ENCODE measurements at regions not wholly inside any gene's neighbourhood (a gene's known extent, or its start where the extent isn't known, plus 50 kb on each side); places are given as distances from the start of the nearest gene placed in this dataset.

GRCh38 chr9:108483676-108484075, 372.1 kb downstream of the ACTL7B start:
- DNase-seq = no peak

DNA sequence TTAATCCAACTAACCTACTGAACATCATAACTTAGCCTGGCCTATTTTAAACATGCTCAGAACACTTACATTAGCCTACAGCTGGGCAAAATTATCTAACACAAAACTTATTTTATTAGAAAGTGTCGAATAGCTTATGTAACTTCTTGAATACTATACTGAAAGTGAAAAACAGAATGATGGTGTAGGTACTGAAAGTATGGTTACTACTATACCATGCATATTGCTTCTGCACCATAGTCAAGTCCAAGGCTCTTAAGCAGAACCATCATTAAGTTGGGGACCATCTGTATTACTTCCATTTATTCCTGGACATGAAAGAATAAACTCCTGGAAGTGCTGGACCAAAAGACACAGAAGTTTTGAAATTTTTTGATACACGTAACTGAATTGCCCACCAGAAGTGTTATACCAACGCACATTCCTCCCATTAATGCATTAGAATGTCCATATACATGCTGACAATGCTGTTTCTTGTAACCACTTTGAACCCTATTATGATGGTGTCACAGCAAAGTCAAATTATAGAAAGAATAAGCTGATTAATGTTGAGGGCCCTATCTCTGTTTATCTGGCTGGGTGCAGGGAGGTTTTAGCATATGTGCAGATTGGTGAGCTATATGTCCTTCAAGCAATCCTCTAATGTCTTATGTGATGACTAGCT, 375.7 kb downstream of the ACTL7B start:
- DNase-seq = no peak

DNA sequence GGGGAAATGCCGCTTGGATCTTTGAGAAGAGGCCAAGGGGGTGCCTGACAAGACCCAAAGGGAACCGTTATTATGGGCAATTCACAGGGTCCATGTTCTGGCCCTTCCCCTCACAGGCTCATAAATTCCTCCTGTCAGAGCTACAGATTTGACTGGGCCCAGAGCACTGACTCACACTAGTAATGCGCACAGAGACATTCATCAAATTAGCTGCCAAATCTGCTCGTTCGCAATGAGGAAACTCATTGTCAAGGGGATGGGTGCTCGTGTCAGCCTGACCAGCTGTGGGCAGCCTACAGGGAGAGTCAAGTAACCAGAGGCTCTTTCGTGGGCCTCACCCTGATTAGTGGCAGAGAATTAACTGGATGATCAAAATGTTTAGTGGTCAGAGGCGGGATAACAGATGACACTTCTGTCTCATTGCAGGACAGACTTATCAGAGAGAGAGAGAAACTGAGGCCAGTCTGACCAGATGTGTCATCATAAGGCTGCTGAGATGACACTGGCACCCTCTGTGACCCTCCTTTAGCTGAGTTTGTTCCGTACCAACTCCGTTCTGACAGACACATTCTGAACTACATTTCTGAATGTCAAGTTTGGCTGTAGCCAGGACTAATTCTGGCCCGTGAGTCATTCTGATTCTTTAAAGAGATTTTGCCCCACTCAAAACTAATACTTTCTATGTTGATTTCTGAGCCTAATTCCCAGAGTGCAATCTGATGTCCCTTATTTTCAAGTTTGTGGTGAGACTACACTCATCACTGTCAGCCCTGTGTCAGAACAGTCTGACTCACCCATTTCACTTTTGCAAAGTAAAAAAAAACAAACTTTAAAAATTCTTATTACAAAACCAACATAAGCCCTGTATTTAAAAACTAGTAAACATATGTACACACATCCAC, 377.1 kb downstream of the ACTL7B start:
- no peak for DNase-seq

- no peak for DNase-seq
Measured at GRCh38 chr9:108477529-108478006, 378.2 kb downstream of the ACTL7B start.

DNA sequence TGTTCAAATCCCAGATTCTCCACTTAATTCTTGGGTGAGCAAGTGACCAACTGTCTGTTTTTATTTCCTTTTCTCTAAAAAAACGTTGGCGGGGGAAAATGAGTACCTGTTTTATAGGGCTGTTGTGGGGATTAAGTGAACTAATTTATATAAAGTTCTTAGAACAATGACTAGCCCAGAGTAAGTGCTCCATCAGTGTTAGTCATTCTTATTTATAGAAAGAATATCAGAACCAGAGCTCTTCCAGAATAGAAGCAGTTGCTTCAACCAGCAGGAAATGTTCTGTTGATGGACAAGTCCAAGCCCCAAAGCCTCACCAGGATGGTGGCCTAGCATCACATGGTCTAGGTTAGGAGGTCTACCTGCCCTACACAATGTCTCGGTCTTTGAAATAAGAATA, 379.2 kb downstream of the ACTL7B start:
- no peak for DNase-seq

GRCh38 chr9:108475813-108476212, 380.0 kb downstream of the ACTL7B start:
- no peak for DNase-seq

GRCh38 chr9:108474356-108474755, 381.4 kb downstream of the ACTL7B start:
- no peak for DNase-seq

- no peak for DNase-seq
Measured at GRCh38 chr9:108473209-108474112, 382.3 kb downstream of the ACTL7B start.

- no peak for DNase-seq
Measured at GRCh38 chr9:108469654-108470053, 386.1 kb downstream of the ACTL7B start.

DNA sequence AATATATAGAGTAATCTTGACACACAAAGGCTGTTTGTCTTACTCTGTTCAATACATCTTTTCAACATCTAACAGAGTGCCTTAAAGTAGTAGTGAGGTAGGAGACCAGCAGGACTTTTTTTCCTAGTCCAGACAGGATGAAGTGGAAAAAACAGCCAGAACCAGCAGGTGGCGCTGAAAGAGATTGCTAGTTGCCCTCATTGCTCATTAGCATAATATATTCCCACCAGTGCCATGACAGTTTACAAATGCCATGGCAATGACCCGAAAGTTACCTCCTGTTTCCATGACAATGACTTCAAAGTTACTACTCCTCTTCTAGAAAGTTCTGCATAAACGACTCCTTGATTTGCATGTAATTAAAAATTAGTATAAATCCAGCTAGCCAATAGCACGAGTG, 387.4 kb downstream of the ACTL7B start:
- DNase-seq = no peak

DNA sequence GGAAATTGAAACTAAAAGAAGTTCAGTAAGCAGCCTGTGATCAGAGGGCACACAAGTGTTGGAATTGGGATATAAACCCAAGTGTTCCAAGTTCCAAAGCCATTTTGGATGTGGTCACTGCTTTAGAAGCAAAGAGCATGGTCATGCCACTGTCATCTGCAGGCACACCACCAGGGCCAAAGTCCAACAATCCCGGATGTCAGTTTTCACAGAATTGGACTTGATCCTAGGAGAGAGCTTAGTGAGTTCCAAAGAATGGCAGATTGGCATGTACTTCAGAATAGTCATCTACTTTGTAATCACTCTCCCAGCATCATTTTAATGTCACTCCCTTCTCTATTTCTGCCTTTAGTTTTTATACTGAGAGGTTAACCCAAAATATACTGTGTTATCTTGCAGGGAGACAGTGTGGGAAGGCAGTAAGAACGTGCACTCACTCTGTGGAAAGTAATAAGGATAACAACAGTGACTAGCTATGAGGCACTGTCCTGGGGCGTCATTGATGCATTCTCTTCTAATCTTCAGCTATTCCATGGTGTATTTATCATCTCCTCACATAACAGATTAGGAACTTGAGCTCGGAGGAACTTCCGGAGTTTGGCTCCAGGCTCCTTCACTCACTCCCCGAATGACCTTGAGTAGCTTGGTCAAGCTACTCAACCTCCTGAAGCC, 388.0 kb downstream of the ACTL7B start:
- no peak for DNase-seq

DNA sequence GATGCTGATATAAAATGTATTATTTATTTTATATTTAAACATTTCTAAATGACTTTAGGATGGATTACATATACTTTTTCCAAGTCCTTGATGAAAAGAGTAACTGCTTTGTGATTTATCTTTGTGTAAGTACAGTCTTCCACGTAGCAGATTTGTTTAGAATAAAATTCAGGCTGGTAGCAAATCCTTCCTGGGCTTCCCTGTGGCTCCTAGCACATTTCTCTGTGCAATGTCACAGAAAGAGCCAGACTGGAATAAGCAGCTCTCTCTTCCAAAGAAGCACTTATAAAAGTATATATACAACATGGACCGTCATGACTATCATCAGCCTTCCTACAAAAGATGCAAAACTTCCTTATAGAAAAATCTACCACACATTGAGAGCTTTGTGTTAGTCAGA, 388.6 kb downstream of the ACTL7B start:
- DNase-seq = no peak

GRCh38 chr9:108466304-108466703, 389.5 kb downstream of the ACTL7B start:
- no peak for DNase-seq

GRCh38 chr9:108463932-108464606, 391.7 kb downstream of the ACTL7B start:
- no peak for DNase-seq

GRCh38 chr9:108456903-108457302, 398.9 kb downstream of the ACTL7B start:
- no peak for DNase-seq

GRCh38 chr9:108445431-108446071, 410.2 kb downstream of the ACTL7B start:
- no peak for DNase-seq

DNA sequence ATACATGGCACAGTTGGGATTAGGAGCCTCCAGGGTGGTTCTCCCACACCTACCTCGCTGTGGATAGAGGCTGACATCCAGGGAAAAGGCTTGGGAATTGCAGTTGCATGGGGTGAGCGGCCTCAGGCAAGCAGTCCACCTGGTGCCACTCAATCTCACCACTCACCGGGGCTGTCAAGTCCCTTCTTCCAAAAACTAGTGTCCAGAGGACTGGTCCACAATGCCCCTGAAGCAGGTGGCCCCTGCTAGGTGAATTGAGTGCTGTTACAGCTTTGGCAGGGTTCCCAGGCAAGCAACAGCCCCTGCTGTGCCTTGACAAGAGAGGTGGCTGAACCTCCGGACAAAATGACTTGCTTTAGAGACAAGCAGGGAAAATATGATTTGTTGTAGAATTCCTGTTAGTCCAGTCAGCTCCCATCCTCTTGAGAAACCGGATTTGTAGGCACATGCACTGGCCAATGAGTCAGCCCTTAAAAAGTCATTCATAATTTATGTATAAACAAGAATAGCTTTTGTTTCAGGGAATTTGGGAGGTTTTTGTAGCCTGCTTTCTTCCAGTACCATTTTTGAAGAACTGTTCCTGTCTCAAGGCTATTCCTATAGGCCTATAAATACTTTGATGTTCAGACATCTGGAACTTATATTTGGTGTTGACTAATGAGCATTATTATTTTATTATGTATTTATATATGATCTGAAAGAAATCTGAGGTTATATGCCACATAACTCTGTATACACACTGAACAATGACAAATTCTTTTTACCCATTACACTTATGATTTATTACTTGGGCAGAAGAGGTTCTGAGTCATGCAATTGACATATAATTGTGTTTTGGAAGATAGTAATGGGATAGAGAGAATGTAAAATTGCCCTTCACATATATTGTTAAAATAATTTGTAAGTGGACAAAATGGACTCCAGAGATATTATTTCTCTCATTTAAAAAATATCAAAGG, 411.1 kb downstream of the ACTL7B start:
- DNase-seq = no peak

DNA sequence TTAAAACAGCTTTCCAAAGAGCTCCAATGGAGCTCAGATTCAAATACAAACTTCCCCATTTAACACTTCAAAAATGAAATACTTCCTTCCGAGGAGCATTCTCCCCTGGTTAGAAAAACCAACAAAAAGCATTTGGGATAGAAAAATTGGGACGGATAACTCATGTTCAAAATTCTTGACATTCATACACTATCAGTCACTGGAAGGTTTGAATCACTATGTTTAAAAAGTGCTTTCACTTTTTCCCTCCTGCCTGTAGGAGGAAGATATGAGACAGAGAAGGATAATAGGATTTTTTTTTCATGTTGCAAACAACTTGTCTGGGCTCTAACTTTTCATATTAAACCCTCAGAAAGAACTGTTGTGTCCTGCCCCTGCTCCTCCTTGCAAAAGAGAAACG, 412.0 kb downstream of the ACTL7B start:
- DNase-seq = no peak

DNA sequence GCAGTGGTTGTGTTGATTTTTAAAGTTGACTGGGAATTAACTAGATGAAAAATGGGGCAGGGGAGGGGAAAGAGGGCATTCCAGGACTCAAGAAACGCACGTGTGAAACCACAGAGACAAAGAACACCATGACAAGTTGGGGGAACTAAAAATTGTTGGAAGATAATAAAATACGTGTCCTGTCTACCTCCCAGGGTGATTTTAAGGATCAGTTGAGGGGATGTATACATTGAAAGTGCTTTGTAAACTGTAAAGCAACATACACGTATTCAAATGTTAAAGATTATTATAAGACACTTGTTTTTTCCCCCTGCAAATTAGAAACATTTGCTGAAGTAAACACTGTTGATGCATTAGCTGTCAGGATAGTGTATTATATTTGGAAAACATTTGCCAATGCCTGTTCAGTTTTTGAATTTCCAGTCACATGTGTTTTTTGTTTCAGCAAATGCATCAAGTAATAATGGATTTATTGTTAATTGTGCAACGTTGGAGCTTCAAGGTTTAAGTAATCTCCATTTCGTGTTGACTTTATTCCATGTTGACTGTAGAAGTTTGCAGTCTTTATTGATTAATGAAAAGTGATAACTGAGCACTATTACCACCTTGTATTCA, 412.7 kb downstream of the ACTL7B start:
- DNase-seq = no peak

DNA sequence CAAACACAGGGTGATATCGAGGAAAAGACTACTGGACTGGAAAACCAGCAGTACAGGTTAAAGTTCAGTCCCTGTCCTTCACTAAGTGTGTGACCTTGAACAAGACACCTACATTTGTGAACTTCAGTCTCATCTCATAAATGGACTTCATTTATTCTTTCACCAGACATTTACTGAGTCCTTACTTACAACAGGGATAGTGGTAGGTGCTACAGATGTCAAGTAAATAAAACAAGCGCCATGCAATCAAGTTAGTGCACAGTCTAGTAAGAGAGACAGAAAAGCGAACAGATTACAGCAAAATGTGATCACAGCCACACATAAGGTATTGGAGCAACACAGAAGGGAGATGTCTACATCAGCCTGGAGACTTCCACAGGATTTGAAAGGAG, 413.2 kb downstream of the ACTL7B start:
- DNase-seq = no peak
